NOMO-1 (cell line): ENCODE measurements at regions not wholly inside any gene's neighbourhood (a gene's known extent, or its start where the extent isn't known, plus 50 kb on each side); places are given as distances from the start of the nearest gene placed in this dataset.
"Not testable (repeated sequence)": the region's sequence is repeated elsewhere in the genome, so short reads cannot be mapped to it uniquely, and the experiment has no call there.

Experiments used
- DNase-seq, 2 experiments: peaks; one replicate each; lab custom pipeline; 2025; ENCODE audit not compliant: unreplicated experiment in 2 of 2; lab: John Stamatoyannopoulos, UW

DNA sequence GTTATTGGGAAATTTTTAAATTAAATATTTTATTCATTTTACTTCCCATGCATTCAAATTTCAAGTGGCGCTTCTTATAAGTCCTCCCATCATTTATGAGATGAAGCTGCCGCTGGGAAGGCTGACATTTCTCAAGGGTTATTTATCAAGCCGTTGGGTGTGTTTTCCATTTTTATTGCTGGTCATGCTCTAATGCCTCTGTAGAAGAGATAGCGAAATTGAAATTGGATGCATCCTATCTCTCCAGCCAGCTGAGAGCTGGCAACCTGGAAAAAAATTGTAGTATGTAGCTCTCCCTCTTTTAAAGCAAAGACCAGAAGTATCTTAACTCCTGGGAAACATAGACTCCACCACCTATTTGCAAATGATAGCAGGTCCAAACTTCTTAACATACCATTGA, 135.9 kb downstream of the C6orf118 start:
- no peak for DNase-seq

GRCh38 chr6:165167861-165168260, 141.5 kb downstream of the C6orf118 start:
- no peak for DNase-seq

- DNase-seq, result no peak
Measured at GRCh38 chr6:165167311-165167710, 142.1 kb downstream of the C6orf118 start.

DNA sequence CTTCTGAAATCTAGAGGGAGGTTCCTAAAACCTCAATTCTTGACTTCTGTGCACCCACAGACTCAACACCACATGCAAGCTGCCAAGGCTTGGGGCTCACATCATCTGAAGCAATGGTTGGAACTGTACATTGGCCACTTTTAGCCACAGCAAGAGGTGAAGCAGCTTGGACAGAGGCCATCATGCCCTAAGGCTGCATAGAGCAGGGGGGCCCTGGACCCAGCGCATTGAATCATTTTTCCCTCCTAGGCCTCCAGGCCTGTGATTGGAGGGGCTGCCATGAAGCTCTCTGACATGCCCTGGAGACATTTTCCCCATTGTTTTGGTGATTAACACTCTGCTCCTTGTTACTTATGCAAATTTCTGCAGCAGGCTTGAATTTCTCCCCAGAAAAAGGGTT, 145.9 kb downstream of the C6orf118 start:
- no peak for DNase-seq

- no peak for DNase-seq
Measured at GRCh38 chr6:165159460-165159859, 149.9 kb downstream of the C6orf118 start.

- no peak for DNase-seq
Measured at GRCh38 chr6:165146456-165146855, 162.9 kb downstream of the C6orf118 start.

DNA sequence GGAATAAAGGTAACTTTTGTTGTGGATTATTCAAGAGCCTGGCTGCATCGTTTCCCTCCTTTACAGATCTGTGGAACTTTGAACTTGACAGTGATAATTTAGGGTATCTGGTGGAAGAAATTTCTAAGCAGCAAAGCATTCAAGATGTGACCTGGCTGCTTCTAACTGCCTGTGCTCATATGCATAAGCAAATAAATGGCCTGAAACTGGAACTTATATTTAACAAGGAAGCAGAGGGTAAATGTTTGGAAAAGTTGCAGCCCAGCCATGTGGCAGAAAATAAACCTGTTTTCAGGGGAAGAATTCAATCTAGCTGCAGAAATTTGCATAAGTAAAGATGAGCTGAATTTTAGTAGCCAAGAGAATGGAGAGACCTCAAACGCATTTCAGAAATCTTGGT, 173.5 kb downstream of the C6orf118 start:
- no peak for DNase-seq

- DNase-seq, result no peak
Measured at GRCh38 chr6:165129086-165129485, 180.3 kb downstream of the C6orf118 start.

DNA sequence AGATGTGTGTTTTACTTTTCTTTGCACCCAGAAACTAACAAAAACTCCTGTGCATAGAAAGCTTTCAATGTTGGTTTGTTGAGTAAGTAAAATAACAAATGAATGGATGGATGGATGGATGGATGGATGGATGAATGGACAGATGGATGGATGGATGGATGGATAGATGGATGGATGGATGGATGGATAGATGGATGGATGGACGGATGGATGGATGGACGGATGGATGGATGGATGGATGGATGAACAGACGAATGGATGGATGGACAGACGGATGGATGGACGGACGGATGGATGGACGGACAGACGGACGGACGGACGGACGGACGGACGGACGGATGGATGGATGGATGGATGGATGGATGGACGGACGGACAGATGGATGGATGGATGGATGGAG, 181.7 kb downstream of the C6orf118 start:
- not testable (repeated sequence) for DNase-seq

GRCh38 chr6:165124681-165125080, 184.7 kb downstream of the C6orf118 start:
- not testable (repeated sequence) for DNase-seq

DNA sequence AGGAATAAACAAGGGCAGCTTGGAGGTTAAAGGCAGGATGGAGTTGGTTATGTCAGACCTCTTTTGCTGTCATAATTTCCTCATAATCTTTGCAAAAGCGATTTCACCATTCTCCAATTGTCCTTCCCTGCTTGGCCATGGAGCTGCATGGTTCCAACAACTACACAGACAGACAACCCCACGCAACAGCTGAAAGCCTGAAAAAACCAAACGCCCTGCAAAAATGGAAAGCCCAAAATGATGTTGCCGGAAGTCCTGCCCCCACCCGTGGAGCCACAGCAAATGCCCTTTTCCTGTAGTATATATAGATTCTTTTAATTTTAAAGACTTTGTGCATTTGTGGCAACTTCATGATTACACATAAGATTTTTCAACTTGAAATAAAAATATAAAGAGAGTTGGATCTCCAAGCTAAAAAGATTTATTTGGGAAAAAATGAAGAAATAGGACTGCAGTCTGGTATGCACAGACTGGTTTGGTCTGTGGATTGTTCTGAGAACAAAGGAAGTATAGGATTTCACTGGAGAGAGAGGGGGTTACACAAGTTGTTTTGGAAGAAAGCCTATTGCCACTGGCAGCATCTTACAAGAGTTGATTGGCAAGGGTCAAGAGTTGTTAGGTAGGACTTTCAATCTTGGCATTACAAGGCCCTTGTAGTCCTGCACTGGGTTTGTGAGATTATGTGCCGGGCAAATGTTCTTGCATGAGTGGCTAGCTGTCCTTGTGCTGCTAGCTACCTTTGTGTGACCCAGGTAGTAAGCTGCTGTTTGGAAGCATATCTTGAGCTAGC, 190.0 kb downstream of the C6orf118 start:
- DNase-seq, result no peak

GRCh38 chr6:165118736-165119135, 190.7 kb downstream of the C6orf118 start:
- no peak for DNase-seq

DNA sequence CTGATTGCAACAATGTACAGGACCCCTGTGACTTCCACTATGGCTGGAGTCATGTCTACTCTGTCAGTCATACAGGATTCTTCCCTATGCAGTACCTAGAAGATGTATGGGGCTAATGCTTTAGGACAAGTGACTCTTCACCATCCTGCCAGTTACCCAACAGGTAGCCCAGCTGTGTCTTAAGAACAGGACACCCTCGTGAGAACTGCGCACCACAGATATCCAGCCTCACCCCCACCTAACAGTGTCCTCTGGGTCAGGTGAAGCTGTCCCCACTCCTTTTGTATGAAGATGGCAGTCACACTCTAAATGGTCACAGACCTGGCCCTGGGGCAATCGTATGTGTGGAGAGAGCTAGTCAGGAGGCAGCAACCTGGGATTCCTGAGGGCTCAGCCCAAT, 191.6 kb downstream of the C6orf118 start:
- no peak for DNase-seq

DNA sequence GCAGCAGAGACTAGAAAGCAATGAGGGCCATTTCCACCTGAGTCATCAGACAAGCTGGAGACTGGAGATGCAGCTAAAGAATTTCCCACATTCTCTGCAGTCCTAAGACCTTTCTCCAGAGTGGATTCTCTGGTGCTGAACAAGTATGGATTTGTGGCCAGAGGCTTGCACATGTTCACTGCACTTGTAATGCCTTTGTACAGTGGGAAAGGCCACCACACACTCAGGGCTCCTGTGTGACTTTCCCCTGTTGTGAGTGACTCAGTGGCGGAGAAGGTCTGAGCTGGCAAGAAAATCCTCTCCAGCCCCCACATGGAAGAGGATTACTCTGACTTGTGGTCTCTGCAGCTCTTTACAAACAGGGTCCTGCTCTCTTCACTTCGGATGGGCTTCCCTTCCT, 192.3 kb downstream of the C6orf118 start:
- DNase-seq, result no peak

DNA sequence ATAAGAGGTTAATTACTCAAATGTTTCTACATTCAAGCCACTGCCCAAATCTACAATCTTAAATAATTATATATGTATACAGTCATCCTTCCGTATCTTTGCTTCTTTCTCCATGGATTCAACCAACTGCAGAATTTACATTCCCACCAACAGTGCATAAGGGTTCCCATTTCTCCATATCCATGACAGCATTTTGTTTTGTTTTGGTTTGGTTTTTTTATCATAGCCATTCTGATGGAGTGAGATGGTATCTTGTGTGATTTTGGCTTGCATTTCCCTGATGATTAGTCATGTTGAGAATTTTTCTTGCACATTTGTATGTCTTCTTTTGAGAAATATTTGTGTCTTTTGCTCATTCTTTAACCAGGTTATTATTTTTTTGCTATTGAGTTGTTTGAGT, 198.5 kb downstream of the C6orf118 start:
- DNase-seq, result no peak

GRCh38 chr6:165109011-165109410, 200.4 kb downstream of the C6orf118 start:
- no peak for DNase-seq

GRCh38 chr6:165106261-165106660, 203.1 kb downstream of the C6orf118 start:
- DNase-seq, result no peak

DNA sequence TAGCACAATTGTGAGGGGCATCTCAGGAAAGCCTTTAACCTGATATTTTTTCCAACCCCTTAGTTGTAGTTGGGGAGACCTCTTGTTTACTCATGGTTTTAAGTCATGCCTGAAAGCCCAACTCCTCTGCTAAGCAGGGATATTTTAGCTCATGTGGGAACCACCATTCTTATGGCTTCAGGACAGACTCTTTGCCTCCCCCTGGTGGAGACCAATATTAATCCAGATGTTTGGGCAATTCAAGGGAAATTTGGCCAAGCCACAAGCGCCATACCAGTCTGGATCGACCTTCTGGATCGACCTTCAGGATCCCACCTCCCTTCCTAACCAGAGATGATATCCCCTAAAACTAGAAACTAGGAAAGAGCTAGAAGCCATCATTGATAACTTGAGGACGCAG, 211.2 kb downstream of the C6orf118 start:
- no peak for DNase-seq

DNA sequence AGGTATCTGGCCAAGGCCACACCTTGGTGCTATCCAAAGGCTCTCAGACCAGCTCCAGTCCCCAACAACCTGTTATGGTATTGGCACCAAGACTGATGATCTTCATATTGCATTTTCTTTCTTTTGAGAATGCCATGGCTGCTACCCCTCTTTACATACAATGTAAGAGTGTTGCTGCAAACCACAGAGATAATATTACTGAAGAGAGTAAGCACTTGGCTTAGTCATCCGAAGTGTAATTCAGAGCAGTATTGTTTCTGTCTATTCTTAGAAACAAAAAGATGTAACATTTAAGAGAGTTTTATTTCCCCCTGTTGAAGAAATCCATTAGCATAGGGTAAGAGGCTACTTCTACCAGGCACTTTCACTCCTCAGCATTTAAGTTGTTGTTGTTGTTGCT, 212.5 kb downstream of the C6orf118 start:
- no peak for DNase-seq

DNA sequence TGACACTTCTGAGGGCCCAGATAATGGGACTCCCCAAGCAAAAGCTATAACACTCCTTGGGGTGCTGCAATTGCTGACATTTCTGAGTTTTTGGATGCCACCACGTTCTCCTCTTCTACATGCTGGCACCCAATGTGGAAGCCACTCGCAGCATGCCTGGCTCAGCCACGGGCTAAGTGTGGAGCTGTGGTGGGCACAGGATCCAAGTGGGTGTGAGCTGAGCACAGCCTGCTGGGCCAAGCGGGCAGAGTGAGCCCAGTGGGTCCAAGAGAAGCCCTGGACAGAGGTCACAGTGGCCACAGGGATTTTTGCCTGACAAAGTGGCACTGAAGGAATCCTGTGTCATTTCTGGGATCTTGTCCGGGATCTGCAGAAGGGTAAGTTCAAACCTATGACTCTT, 213.2 kb downstream of the C6orf118 start:
- no peak for DNase-seq

DNA sequence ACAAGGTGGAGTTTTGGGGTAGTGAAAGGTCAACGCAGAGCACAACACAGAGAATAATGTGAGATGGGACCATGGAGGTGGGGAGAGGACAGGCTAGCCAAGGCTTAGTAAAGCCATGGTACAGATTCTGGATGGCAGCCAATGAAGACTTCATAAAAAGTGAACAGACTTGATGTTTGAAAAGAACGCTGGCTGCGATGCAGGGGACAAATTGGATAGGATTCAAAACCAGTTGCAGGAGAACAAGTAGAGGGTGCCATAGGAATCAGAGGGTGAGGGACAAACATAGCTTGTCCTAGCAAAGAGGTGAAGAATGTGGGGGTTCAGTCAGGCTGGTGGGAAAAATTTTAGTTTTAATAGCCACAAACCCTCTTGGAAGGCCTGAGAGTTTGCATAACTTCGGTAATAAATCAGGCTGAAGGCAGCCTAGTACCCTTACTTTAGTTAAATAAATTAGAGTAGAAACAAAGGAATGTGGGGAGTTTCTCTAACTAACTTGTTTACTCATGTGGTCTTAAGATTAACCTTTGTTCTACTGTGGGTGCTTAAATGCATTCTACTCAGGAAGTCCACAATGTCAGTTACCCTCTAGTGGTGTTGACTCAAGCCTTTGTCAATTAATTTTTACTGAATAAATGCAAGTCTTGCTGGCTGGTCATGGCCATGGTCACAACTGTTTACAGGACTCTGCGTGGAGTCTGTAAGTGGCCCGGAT, 216.4 kb downstream of the C6orf118 start:
- no peak for DNase-seq

GRCh38 chr6:165091121-165091785, 218.2 kb downstream of the C6orf118 start:
- no peak for DNase-seq
